ENCODE measurements at regions not wholly inside any gene's neighbourhood (a gene's known extent, or its start where the extent isn't known, plus 50 kb on each side); places are given as distances from the start of the nearest gene placed in this dataset.

DNA sequence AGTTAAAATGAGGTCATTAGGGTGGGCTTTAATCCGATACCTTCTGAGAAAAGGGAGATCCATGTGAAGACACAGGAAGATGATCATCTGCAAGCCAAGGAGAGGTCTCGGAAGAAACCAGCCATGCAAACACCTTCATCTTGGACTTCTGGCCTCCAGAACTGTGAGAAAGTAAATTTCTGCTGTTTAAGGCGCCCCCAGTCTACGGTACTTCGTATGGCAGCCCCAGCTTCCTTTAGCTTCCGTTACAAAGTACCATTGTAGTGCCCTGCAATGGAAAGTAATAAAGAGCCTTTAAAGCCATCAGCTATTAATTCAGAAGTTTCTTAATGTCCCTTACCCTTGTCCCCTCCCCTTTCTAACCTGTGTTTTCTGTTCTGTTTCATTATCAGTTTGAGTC, 308.1 kb downstream of the AACS start:
- TF ChIP-seq, protein P1, sequence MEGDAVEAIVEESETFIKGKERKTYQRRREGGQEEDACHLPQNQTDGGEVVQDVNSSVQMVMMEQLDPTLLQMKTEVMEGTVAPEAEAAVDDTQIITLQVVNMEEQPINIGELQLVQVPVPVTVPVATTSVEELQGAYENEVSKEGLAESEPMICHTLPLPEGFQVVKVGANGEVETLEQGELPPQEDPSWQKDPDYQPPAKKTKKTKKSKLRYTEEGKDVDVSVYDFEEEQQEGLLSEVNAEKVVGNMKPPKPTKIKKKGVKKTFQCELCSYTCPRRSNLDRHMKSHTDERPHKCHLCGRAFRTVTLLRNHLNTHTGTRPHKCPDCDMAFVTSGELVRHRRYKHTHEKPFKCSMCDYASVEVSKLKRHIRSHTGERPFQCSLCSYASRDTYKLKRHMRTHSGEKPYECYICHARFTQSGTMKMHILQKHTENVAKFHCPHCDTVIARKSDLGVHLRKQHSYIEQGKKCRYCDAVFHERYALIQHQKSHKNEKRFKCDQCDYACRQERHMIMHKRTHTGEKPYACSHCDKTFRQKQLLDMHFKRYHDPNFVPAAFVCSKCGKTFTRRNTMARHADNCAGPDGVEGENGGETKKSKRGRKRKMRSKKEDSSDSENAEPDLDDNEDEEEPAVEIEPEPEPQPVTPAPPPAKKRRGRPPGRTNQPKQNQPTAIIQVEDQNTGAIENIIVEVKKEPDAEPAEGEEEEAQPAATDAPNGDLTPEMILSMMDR (IDR thresholded peaks at IDR 0.05; ENCODE audit: insufficient read depth, low read length, poor library complexity, severe bottlenecking) = no peak
- no peak for TF ChIP-seq EZH2phosphoT487 (conservative IDR thresholded peaks at IDR 0.05; ENCODE audit: low read length)
